HEK293 (cell line): ENCODE measurements at regions not wholly inside any gene's neighbourhood (a gene's known extent, or its start where the extent isn't known, plus 50 kb on each side); places are given as distances from the start of the nearest gene placed in this dataset.

Experiments used
- CTCF ChIP-seq: fragments of 450-650 bp; formaldehyde crosslinking; IDR thresholded peaks from 2 replicates; pipeline ENCODE4 v1.5.1; 2016; ENCODE audit warnings: missing biosample characterization, missing genetic modification characterization
- TF ChIP-seq, protein P1 (sequence below): fragments of 450-650 bp; formaldehyde crosslinking; IDR thresholded peaks from 2 replicates; pipeline ENCODE4 v1.5.1; 2016; ENCODE audit warnings: missing biosample characterization, missing genetic modification characterization

DNA sequence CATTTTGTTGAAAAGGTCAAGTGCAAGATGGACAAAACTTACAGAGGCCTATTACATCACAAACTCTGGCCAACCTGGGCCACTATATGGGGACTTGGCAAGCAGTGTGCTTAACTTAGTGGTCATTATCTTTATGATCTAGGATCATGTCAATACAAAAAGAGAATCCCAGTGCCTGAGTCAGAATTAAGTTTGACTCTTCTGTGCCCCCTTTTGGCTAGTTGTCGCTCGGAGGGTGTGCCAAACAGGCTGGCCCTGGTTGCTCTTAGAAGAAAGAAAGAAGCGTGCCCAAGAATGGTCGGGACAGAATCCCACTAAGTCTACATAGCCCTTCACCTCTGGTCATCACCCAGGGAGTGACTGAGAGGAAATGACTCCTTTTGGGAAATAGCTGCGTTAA is 100.1 kb downstream of the EIF4E start:
- no peak for TF ChIP-seq CTCF
- TF ChIP-seq, protein P1, sequence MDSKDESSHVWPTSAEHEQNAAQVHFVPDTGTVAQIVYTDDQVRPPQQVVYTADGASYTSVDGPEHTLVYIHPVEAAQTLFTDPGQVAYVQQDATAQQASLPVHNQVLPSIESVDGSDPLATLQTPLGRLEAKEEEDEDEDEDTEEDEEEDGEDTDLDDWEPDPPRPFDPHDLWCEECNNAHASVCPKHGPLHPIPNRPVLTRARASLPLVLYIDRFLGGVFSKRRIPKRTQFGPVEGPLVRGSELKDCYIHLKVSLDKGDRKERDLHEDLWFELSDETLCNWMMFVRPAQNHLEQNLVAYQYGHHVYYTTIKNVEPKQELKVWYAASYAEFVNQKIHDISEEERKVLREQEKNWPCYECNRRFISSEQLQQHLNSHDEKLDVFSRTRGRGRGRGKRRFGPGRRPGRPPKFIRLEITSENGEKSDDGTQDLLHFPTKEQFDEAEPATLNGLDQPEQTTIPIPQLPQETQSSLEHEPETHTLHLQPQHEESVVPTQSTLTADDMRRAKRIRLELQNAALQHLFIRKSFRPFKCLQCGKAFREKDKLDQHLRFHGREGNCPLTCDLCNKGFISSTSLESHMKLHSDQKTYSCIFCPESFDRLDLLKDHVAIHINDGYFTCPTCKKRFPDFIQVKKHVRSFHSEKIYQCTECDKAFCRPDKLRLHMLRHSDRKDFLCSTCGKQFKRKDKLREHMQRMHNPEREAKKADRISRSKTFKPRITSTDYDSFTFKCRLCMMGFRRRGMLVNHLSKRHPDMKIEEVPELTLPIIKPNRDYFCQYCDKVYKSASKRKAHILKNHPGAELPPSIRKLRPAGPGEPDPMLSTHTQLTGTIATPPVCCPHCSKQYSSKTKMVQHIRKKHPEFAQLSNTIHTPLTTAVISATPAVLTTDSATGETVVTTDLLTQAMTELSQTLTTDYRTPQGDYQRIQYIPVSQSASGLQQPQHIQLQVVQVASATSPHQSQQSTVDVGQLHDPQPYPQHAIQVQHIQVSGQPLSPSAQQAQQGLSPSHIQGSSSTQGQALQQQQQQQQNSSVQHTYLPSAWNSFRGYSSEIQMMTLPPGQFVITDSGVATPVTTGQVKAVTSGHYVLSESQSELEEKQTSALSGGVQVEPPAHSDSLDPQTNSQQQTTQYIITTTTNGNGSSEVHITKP (tag by site-specific recombination) = no peak
